ENCODE measurements at regions not wholly inside any gene's neighbourhood (a gene's known extent, or its start where the extent isn't known, plus 50 kb on each side); places are given as distances from the start of the nearest gene placed in this dataset.
A peak's percentile ranks its signal among the peaks of the same experiment; 100 is the strongest.
"Not testable (repeated sequence)": the region's sequence is repeated elsewhere in the genome, so short reads cannot be mapped to it uniquely, and the experiment has no call there.

DNA sequence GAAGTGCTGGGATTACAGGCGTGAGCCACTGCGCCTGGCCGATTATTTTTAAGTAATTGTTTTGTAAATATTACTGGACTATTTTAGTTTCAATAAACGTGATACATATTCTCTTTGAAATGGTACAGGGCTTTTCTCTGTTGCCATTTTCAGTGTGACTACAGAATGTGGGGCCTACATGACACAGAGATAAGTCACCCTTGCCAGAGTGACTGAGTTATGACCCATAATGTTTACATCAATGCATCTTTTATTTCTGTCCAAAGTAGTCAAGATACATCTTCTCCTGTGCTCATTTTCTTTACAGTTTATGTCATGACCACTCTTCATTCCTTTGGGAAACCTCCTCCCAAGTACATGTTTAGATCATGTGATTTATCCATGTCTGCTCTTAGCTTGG is 88.3 kb upstream of the GC start:
- TF ChIP-seq SUZ12 (IDR thresholded peaks at IDR 0.05) (no peak), FOXK2 (IDR thresholded peaks at IDR 0.05) (no peak), TARDBP (IDR thresholded peaks at IDR 0.05) (no peak), BHLHE40 (IDR thresholded peaks at IDR 0.05; ENCODE audit: borderline replicate concordance) (no peak), L3MBTL2 (conservative IDR thresholded peaks at IDR 0.05) (no peak), LEF1 (IDR thresholded peaks at IDR 0.05; ENCODE audit: borderline replicate concordance) (no peak), CTBP1 (IDR thresholded peaks at IDR 0.05; ENCODE audit: borderline replicate concordance) (no peak), ARNT (IDR thresholded peaks at IDR 0.05) (no peak), FOXM1 (IDR thresholded peaks at IDR 0.05; ENCODE audit: borderline replicate concordance) (no peak), HDGF (IDR thresholded peaks at IDR 0.05; ENCODE audit: borderline replicate concordance) (no peak), ZNF384 (IDR thresholded peaks at IDR 0.05) (no peak), SP1 (IDR thresholded peaks at IDR 0.05) (no peak)
- no peak for DNase-seq (ENCODE audit: extremely low spot score)
- CTCF ChIA-PET, result no interaction called here
- POLR2A ChIA-PET, result no interaction called here

DNA sequence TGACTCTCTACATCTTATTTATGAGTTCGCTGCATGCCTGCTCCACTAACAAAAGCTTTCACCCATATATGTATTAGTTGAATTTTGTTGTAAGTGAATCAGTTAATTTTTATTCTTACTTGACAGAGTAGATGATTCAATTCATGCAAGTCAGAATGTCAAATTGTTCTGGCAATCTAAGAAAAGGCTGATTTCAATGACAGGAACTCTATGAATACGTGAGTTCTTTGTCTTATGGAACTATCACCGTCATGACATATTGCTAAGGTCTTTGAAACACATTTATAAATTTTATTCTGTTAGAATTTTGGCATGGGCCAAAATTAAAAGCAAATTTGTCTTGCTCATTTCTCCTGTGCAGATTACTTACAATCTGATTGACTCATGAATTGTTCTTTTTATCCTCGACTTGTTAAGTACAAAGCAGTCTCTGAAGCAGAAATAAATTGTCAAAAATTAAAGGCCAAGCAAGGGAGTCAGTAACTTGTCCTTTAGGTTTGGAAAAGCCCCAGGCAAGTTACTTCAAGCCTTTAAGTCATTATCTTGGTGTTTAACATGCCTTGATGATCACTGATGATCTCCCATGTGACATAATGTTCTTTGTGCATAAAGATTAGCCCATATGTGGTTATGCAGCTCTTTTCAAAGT is 89.0 kb upstream of the GC start:
- POLR2A ChIA-PET, result no interaction called here
- TF ChIP-seq CTBP1 (IDR thresholded peaks at IDR 0.05; ENCODE audit: borderline replicate concordance) (no peak), FOXK2 (IDR thresholded peaks at IDR 0.05) (no peak), LEF1 (IDR thresholded peaks at IDR 0.05; ENCODE audit: borderline replicate concordance) (no peak), TARDBP (IDR thresholded peaks at IDR 0.05) (no peak), SP1 (IDR thresholded peaks at IDR 0.05) (no peak), ELF4 (IDR thresholded peaks at IDR 0.05) (no peak), BHLHE40 (IDR thresholded peaks at IDR 0.05; ENCODE audit: borderline replicate concordance) (no peak), FOXA1 (IDR thresholded peaks at IDR 0.05) (no peak), FOXM1 (IDR thresholded peaks at IDR 0.05; ENCODE audit: borderline replicate concordance) (no peak), NFRKB (IDR thresholded peaks at IDR 0.05) (no peak), L3MBTL2 (conservative IDR thresholded peaks at IDR 0.05) (no peak), SUZ12 (IDR thresholded peaks at IDR 0.05) (no peak), HDGF (IDR thresholded peaks at IDR 0.05; ENCODE audit: borderline replicate concordance) (no peak), ZNF384 (IDR thresholded peaks at IDR 0.05) (no peak)
- TF ChIP-seq, protein P1, sequence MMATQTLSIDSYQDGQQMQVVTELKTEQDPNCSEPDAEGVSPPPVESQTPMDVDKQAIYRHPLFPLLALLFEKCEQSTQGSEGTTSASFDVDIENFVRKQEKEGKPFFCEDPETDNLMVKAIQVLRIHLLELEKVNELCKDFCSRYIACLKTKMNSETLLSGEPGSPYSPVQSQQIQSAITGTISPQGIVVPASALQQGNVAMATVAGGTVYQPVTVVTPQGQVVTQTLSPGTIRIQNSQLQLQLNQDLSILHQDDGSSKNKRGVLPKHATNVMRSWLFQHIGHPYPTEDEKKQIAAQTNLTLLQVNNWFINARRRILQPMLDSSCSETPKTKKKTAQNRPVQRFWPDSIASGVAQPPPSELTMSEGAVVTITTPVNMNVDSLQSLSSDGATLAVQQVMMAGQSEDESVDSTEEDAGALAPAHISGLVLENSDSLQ (IDR thresholded peaks at IDR 0.05), result no peak
- CTCF ChIA-PET, result no interaction called here
- no peak for DNase-seq (ENCODE audit: extremely low spot score)

DNA sequence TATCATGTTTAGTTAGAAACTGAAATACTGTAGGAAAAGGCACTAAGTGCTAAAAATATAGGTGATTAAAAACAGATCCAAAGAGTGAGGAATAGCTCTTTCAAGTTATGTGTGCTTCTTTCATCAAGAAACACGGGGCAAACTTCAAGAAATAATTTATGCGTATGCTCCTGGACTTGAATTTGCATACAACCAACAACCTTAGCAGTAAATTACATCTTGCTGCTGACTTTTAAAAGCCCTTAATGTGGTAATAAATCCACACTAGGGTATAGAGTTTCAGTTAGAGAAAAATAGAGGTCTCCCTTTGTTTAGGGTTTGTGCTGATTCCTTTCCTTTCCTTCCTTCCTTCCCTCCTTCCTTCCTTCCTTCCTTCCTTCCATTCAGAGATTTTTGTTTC is 94.5 kb upstream of the GC start:
- TF ChIP-seq, protein P1 (IDR thresholded peaks at IDR 0.05), result peak; percentile 83
- no peak for TF ChIP-seq SP1 (IDR thresholded peaks at IDR 0.05)
- POLR2A ChIA-PET, result no interaction called here
- no peak for DNase-seq (ENCODE audit: extremely low spot score)
- CTCF ChIA-PET, result no interaction called here

DNA sequence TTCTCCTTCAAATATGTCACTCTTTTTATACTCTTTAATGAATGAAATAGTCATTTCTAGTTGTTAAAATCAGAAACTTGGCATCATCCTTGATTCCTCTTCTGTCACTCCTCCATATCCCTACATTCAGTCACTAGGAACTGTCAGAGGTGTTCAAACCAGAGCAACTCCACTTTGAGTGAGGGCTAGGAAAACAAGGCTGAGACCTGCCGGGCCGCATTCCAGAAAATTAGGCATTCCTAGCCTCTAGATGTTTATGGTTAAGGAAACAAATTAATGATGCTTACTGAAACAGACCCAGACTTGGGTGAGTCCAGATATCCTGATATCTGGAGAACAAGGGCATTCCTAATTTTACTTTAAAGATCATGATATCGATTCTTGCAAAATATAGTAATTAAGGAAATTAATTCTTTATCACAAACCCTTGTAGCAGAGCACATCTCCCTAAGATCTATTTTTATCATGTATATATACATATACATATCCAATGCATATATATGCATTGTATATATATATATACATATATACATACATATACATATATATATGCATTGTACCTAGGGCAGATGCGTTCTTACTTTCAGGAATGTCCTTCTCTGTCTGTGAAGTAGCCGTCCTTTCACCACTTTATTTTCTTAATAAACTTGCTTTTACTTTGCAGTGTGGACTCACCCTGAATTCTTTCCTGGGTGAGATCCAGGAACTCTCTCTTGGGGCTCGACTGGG is 98.4 kb upstream of the GC start:
- no peak for DNase-seq (ENCODE audit: extremely low spot score)
- ChIA-PET CTCF (no interaction called here), POLR2A (no interaction called here)
- no peak for TF ChIP-seq LEF1 (IDR thresholded peaks at IDR 0.05; ENCODE audit: borderline replicate concordance)
- TF ChIP-seq FOXK2 (IDR thresholded peaks at IDR 0.05), result no peak
- TF ChIP-seq, protein P1 (IDR thresholded peaks at IDR 0.05), result no peak
- TF ChIP-seq CTBP1 (IDR thresholded peaks at IDR 0.05; ENCODE audit: borderline replicate concordance), result no peak
- TF ChIP-seq ZNF384 (IDR thresholded peaks at IDR 0.05), result no peak
- no peak for TF ChIP-seq L3MBTL2 (conservative IDR thresholded peaks at IDR 0.05)
- TF ChIP-seq SP1 (IDR thresholded peaks at IDR 0.05), result no peak
- TF ChIP-seq FOXA1 (IDR thresholded peaks at IDR 0.05), result no peak
- TF ChIP-seq BHLHE40 (IDR thresholded peaks at IDR 0.05; ENCODE audit: borderline replicate concordance), result no peak
- TF ChIP-seq NFRKB (IDR thresholded peaks at IDR 0.05), result no peak
- TF ChIP-seq TARDBP (IDR thresholded peaks at IDR 0.05), result no peak
- no peak for TF ChIP-seq SUZ12 (IDR thresholded peaks at IDR 0.05)
- TF ChIP-seq ARNT (IDR thresholded peaks at IDR 0.05), result no peak
- no peak for TF ChIP-seq FOXM1 (IDR thresholded peaks at IDR 0.05; ENCODE audit: borderline replicate concordance)
- TF ChIP-seq HDGF (IDR thresholded peaks at IDR 0.05; ENCODE audit: borderline replicate concordance), result no peak
- no peak for TF ChIP-seq ELF4 (IDR thresholded peaks at IDR 0.05)

DNA sequence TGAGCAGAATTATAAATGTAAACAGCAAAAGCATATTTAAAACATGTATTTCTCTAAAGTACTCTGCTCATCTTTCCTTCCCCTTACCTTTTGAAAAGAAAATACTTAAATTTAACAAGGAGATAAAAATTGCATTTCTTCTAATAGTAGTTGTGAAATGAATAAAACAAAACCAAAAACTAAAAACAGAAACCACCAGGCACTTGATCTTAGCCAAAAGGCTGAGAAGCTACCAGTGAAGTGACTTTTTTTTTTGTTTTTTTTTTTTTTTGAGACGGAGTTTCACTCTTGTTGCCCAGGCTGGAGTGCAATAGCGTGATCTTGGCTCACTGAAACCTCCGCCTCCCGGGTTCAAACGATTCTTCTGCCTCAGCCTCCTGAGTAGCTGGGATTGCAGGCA is 116.5 kb upstream of the GC start:
- DNase-seq (ENCODE audit: extremely low spot score); POLR2A ChIA-PET: not testable (repeated sequence)

DNA sequence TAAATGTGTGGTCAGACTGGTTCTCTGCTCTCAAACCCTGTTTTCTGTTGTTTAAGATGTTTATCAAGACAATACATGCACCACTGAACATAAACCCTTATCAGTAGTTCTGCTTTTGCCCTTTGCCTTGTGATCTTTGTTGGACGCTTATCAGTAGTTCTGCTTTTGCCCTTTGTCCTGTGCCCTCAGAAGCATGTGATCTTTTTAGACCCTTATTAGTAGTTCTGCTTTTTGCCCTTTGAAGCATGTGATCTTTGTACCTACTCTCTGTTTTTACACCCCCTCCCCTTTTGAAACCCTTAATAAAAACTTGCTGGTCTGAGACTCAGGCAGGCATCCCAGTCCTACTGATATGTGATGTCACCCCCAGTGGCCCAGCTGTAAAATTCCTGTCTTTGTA is 121.7 kb upstream of the GC start:
- POLR2A ChIA-PET; CTCF ChIA-PET; DNase-seq (ENCODE audit: extremely low spot score): not testable (repeated sequence)

More for the DNA sequence above, 116.5 kb upstream of the GC start:
- CTCF ChIA-PET, result not testable (repeated sequence)

DNA sequence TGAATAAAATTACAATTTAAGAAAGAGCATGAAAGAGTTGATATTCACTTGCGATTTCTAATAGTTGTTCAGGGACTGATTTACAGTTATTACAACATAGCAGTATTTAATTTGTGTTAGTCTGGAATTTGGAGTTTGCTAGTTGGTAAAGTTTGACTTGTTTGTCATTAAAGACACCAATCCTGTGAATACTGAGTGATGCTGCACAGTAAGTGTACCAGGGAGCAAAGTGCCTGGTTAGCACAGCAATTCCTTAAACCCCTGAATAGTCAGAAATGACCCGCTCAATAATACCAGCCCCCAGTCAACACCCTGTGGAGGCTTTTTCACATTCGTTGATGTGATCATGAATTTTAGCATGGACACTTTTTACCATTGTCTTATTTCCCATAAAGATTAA is 122.2 kb upstream of the GC start:
- no peak for DNase-seq (ENCODE audit: extremely low spot score)
- POLR2A ChIA-PET, result no interaction called here
- CTCF ChIA-PET, result no interaction called here
- no peak for TF ChIP-seq ZNF384 (IDR thresholded peaks at IDR 0.05)

All from HEK293T (cell line).